IPS DF 4.7 (cell line): ENCODE measurements at regions not wholly inside any gene's neighbourhood (a gene's known extent, or its start where the extent isn't known, plus 50 kb on each side); places are given as distances from the start of the nearest gene placed in this dataset.

Experiments
- DNase-seq: peaks from one replicate; pipeline ENCODE4 v3.0.0-alpha.2; 2013; ENCODE audit warnings: low spot score; ENCODE audit errors: extremely low read depth

GRCh38 chr15:95883064-95883463, 447.4 kb upstream of the NR2F2 start:
- DNase-seq, result no peak

- peak; percentile 14 for DNase-seq
These were observed 446.2 kb upstream of the NR2F2 start for GRCh38 chr15:95884276-95884675.

GRCh38 chr15:95887666-95888390, 442.7 kb upstream of the NR2F2 start:
- no peak for DNase-seq

GRCh38 chr15:95888762-95889161, 441.7 kb upstream of the NR2F2 start:
- no peak for DNase-seq

GRCh38 chr15:95894407-95894956, 436.0 kb upstream of the NR2F2 start:
- no peak for DNase-seq

- no peak for DNase-seq
These were observed 435.0 kb upstream of the NR2F2 start for GRCh38 chr15:95895508-95895907.

- no peak for DNase-seq
These were observed 432.8 kb upstream of the NR2F2 start for GRCh38 chr15:95897651-95898050.

- no peak for DNase-seq
These were observed 431.7 kb upstream of the NR2F2 start for GRCh38 chr15:95898761-95899160.

GRCh38 chr15:95901271-95901670, 429.2 kb upstream of the NR2F2 start:
- DNase-seq, result no peak

- DNase-seq, result no peak
These were observed 427.9 kb upstream of the NR2F2 start for GRCh38 chr15:95902606-95903005.

GRCh38 chr15:95903352-95903751, 427.1 kb upstream of the NR2F2 start:
- no peak for DNase-seq

- DNase-seq, result peak; percentile 75
These were observed 419.8 kb upstream of the NR2F2 start for GRCh38 chr15:95910643-95911212.

- no peak for DNase-seq
These were observed 418.8 kb upstream of the NR2F2 start for GRCh38 chr15:95911570-95912279.

GRCh38 chr15:95912280-95912625, 418.2 kb upstream of the NR2F2 start:
- peak; percentile 9 for DNase-seq

GRCh38 chr15:95912728-95913127, 417.8 kb upstream of the NR2F2 start:
- no peak for DNase-seq

GRCh38 chr15:95916568-95916967, 413.9 kb upstream of the NR2F2 start:
- DNase-seq, result no peak

GRCh38 chr15:95918525-95918924, 412.0 kb upstream of the NR2F2 start:
- DNase-seq, result no peak

- DNase-seq, result no peak
These were observed 411.0 kb upstream of the NR2F2 start for GRCh38 chr15:95919460-95919859.

GRCh38 chr15:95921404-95921803, 409.1 kb upstream of the NR2F2 start:
- no peak for DNase-seq

- no peak for DNase-seq
These were observed 408.1 kb upstream of the NR2F2 start for GRCh38 chr15:95922431-95922830.

- DNase-seq, result no peak
These were observed 406.7 kb upstream of the NR2F2 start for GRCh38 chr15:95923792-95924191.

- no peak for DNase-seq
These were observed 401.7 kb upstream of the NR2F2 start for GRCh38 chr15:95928822-95929221.
